IPS-NIHi7 (cell line): ENCODE measurements at regions not wholly inside any gene's neighbourhood (a gene's known extent, or its start where the extent isn't known, plus 50 kb on each side); places are given as distances from the start of the nearest gene placed in this dataset.

ENCODE experiments used
- DNase-seq: peaks from one replicate; pipeline ENCODE4 v3.0.0; 2012; ENCODE audit warnings: mixed read lengths; ENCODE audit errors: extremely low spot score

- no peak for DNase-seq
Observed at GRCh38 chr6:33923857-33924514, 120.2 kb upstream of the MLN start.

DNA sequence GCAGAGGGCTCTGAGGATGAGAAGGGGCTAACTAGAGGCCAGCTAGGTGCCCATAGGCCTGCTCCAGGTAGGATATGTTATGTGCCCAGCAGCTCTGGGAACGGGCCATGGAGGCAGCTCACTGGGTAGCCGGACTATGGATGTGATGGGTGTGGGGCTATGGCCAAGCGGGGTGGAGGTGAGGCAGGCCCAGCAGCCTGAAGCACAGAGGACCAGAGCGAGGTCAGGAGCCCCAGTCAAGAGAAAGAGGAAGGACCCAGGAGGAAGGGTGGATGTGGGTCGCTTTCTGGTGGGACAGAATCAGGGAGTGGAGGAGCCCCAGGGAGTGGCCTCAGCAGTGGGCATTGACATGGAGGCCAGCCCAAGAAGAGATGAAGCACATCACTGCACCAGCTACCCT is 117.9 kb upstream of the MLN start:
- DNase-seq = no peak

DNA sequence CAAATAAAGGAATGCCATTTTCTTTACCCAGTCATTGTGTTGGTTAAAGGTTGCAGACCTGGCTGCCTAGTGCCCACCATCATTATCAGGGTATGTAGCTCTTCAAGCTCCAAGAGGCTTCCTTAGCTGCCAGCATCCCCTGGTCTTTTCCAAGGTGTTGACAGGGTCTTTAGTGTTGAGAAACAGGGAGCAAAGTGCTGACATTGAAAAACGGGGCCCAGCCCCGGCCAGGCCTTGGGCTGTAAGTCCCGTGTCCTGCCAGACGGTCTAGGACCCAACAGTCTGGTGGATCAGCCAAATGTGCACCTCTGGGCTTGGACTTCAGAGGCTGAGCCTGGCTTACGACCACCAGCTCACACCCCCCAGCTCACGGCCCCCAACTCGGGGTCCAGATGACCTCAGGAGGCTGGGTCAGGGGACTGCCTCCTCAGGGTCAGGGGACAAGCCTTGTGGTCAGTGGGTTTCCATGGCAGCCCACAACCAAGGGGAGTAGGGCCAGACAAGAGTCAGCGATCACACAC is 114.4 kb upstream of the MLN start:
- DNase-seq = no peak

- no peak for DNase-seq
Observed at GRCh38 chr6:33915134-33915533, 111.3 kb upstream of the MLN start.

DNA sequence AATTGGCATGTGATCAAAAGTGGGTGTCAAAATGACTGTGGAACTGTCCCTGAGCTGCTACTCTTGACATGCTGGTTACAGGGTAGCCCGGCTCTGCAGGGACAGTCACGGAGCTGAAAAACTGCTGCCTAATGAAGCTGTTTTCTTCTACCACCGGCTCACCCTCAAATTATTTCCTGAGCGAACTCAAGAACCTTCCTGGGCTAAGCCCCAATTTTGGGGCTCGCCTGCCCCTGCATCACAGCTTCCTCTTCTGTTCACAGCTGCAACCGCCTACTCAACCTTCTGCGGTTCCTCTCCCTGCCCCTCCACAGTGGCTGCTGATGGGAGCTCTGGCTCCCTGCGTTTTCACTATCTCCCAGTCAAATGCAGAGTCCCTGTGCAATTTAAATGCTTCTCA is 110.8 kb upstream of the MLN start:
- DNase-seq = no peak

DNA sequence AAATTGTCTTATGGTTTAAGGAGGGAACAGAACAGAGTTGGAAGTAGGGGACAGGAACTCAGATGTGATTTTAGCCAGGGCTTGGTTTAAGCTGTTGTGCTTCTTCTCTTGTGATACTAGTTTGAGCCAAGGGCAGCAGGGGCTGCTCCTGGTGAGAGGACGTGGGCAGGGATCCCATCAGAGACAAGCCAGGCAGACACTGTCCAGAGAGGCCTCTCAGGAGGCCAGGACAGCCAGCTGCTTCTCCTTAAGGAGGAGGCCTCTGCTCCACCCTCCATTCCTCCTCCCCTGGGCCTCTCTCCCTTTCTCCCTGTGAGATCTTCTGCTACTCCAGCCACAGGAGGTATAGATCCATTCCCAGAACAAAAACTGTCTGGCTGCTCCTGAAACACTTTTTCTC is 108.4 kb upstream of the MLN start:
- no peak for DNase-seq

DNA sequence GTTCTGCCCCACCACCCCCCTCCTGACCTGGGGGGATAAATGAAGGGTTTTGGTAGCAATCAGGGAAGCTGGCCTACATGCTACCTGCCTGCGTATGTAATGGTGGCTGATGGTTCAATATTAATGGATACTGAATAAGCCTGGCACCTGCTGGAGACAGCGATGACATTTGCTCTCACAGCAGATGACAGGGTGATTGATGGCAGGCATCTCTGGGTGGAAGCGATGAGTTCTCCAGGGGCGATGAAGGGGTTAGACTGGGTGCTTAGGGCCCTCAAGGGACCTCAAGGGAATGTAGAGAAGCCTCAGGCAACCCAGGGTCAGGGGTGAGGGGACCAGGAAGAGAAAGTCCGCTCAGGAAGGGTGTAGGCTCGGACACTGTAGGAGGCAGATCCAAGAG is 107.7 kb upstream of the MLN start:
- DNase-seq = no peak

DNA sequence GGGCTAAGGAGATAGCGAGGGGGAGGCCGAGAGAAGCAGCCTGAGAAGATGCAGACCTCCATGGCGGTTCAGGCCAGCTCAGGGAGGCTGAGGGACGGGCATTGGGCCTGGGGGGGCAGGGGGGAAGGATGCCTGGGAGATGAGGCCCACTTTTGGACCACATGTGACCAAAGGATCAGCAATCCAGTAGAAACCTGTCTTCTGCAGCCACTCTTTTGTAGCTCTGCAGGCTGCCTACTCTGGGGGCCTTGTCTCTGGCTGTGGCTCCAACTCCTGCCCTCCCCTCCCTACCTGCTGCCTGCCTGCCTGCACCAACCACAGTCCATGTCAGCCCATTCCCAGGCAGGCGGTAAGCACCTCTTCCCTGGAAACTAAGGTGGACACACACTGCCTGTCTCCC is 106.8 kb upstream of the MLN start:
- DNase-seq = no peak

DNA sequence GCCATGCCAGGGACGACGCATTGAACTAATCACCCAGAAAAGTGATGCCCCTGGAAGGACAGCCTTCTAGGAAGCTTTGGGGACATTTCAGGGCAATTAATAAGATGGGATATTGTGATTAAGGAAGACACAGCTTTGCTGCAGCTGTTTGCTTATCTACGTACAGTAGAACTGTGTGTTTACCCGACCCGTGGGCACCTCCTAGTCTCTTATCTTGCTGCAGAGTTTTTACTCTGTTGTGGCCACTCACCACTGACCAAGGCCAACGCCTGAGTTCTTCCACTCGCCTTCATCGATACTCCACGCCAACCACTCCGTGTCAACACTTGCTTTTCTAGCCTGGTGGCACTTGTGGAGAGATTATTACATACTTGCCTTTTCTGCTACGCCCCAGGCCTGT is 105.9 kb upstream of the MLN start:
- DNase-seq = no peak

- DNase-seq = no peak
Observed at GRCh38 chr6:33908025-33908424, 104.2 kb upstream of the MLN start.

DNA sequence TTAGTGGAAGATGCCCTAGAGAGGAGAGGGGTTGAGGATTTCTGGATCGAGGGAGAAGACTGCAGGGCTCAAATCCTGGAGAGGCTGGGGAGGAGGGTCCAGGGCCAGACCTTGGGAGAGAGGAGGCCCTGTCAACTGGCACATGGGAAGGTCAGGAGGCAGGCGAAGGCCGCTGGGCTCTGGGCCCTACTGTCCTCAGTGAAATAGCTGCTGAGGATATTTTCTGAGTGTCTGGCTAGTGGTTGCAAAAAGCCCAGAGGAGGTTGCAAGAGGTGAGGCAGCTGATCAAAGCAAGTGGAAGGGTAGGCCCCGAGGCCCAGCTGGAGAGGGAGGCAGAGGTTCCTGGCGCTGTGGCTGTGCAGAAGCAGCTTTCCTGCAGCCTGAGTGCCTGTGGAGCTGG is 103.4 kb upstream of the MLN start:
- no peak for DNase-seq

- DNase-seq = no peak
Observed at GRCh38 chr6:33906439-33906838, 102.6 kb upstream of the MLN start.

DNA sequence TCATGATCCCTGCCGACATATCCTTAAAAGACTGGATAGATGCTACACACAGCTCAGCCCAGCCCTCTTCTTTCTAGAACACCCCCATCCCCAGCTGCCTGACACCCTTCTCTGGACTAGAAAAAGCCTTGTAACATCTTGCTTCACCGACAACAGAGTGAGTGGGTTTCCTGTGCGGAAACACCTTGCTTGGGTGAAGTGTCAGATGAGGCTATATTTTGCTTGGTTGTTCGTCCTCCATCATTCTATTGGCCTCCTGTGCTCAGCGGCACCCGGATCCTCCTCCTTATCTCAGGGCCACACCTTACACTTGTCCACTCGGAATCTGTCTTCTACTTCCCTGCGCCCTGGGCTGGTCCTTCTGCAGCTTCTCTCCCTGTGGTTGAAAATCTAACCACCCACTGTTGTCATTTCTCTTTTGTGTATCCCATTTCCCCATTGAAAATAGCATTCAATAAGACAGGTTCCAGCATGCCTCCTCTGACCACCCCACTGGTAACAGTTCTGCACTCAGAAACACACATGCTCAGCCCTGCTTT is 101.3 kb upstream of the MLN start:
- DNase-seq = no peak

GRCh38 chr6:33904747-33905065 is 100.9 kb upstream of the MLN start:
- DNase-seq = no peak

DNA sequence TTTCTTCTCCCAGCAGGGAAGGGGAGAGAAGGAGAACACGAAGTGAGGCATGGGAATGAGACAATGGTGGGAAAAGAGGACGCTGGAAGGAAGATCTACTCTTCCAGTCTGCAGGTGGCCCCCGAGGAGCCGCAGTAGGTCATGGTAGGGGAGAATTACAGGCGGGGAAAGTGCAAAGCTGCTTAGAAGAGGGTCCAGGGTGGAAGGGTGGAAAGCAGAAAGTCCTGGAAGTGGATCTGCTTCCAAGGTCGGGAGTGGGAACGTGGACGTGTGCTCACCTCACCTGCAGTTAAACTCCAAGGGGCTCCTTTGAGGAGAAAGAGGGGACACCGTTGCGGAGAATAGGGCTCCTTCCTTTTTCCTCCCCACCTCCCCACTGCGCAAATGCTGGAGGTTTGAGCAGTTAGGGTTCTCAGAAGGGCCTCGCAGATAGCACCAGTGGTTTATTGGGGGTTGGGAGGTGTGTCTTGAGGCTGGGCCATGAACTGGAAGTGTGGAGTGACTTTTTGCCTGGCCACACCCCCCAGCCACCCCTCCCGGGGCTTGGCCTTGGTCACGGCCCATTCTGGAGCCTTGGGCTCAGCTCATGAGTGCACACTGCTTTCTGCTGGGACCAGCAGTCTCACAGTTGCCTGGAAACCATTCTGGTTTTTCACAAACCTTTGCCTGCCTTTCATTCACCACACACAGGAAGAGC is 100.4 kb upstream of the MLN start:
- DNase-seq = no peak

DNA sequence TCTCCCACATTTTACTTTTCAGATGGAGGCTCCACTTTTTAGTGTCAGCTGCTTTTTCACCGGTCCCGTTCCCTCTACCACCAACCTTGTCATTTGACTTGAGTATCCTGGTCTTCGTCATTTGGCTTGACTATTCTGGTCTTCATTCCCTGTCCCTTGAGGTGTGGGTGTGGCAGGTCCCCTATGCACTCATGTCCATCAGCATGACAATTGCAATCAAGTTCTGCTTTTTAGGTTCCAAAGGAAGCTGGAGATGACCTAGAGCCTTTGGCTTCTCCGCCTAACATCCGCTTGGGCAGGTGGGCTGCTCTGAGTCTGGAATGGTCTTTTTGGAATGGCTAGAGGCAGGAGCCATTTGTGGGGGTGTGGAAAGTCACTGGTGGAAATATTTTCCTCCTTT is 99.8 kb upstream of the MLN start:
- DNase-seq = no peak

- no peak for DNase-seq
Observed at GRCh38 chr6:33902457-33902853, 98.7 kb upstream of the MLN start.

GRCh38 chr6:33901822-33902456 is 98.1 kb upstream of the MLN start:
- no peak for DNase-seq

GRCh38 chr6:33898771-33899170 is 95.0 kb upstream of the MLN start:
- no peak for DNase-seq

DNA sequence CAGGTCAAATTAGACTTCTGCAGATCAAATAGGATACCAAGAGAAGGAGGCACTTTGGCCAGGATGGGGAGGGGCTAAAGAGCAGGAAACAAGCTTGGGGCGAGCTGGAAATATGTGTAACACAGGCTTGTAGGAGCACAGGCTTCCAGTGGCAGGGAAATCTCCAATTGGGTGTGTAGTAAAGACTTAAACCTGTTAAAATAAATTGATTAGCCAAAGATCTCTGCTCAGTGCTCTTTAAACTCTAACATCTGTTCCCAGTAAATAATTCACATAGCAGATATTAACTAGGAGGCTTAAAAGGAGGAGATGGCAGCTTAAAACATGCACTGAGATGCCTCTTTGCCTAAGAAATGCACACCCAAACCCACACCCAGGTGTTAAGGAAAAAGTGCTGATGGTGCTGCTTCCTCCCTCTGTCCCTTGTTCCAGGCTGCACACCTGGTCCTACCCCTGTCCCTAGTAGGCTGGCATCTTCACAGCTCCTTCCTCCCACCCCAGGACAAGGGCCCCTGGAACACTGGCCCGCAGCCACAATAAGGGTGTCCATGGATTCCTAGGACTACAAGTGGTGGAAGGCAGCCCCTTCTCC is 93.5 kb upstream of the MLN start:
- DNase-seq = no peak

GRCh38 chr6:33896391-33897188 is 92.8 kb upstream of the MLN start:
- DNase-seq = no peak

- DNase-seq = no peak
Observed at GRCh38 chr6:33895988-33896387, 92.2 kb upstream of the MLN start.
